GM23338 (cell line): ENCODE measurements at regions not wholly inside any gene's neighbourhood (a gene's known extent, or its start where the extent isn't known, plus 50 kb on each side); places are given as distances from the start of the nearest gene placed in this dataset.

Experiments used
- ATAC-seq: fragments of 200-7000 bp; cut with Tn5 transposase; 3 replicates; pipeline ENCODE4 v1.9.1; 2020
- DNase-seq: peaks from one replicate; pipeline ENCODE4 v3.0.0-alpha.2; 2015; ENCODE audit warnings: low spot score
- H2AFZ ChIP-seq: fragments of 200-600 bp; sonication (generic); 2 replicates; pipeline ENCODE4 v1.8.0; 2016; ENCODE audit warnings: antibody characterized with exemption, mild to moderate bottlenecking, moderate library complexity
- H3F3A ChIP-seq: fragments of 200-600 bp; sonication (generic); replicated peaks from 2 replicates; pipeline ENCODE4 v1.8.0; 2017; ENCODE audit warnings: antibody characterized with exemption, mixed run types, low read depth
- H3K27ac ChIP-seq: fragments of 200-600 bp; sonication (generic); 2 replicates; pipeline ENCODE4 v1.6.1; 2016; ENCODE audit warnings: low read depth
- H3K27me3 ChIP-seq: fragments of 200-600 bp; sonication (generic); 2 replicates; pipeline ENCODE4 v1.8.0; 2016; ENCODE audit warnings: mild to moderate bottlenecking, mixed run types, moderate library complexity; ENCODE audit not compliant: insufficient read depth
- H3K36me3 ChIP-seq: fragments of 200-600 bp; sonication (generic); 2 replicates; pipeline ENCODE4 v1.8.0; 2016; ENCODE audit warnings: mild to moderate bottlenecking; ENCODE audit not compliant: insufficient read depth
- H3K4me1 ChIP-seq: fragments of 200-600 bp; sonication (generic); 2 replicates; pipeline ENCODE4 v1.8.0; 2016; ENCODE audit warnings: mild to moderate bottlenecking, moderate library complexity; ENCODE audit not compliant: insufficient read depth
- H3K4me2 ChIP-seq: fragments of 200-600 bp; sonication (generic); 2 replicates; pipeline ENCODE4 v1.7.1; 2017; ENCODE audit warnings: mixed run types
- H3K4me3 ChIP-seq: fragments of 200-600 bp; sonication (generic); 2 replicates; pipeline ENCODE4 v1.6.1; 2016; ENCODE audit warnings: mixed run types
- H3K79me2 ChIP-seq: fragments of 200-600 bp; sonication (generic); replicated peaks from 2 replicates; pipeline ENCODE4 v1.8.0; 2017; ENCODE audit warnings: mild to moderate bottlenecking; ENCODE audit not compliant: insufficient read depth
- H3K9me2 ChIP-seq: fragments of 200-600 bp; sonication (generic); 2 replicates; pipeline ENCODE4 v1.8.0; 2017; ENCODE audit not compliant: insufficient read depth
- H4K20me1 ChIP-seq: fragments of 200-600 bp; sonication (generic); replicated peaks from 2 replicates; pipeline ENCODE4 v1.8.0; 2017; ENCODE audit warnings: mild to moderate bottlenecking; ENCODE audit not compliant: insufficient read depth
- H3K27ac Mint-ChIP-seq: 2 replicates; pipeline ENCODE4 v1.8.0; 2020; ENCODE audit warnings: inconsistent platforms, mild to moderate bottlenecking, moderate library complexity, mixed read lengths
- H3K27me3 Mint-ChIP-seq: 3 replicates; pipeline ENCODE4 v1.8.0; 2022; ENCODE audit warnings: low read depth, mild to moderate bottlenecking, moderate library complexity, mixed read lengths, inconsistent platforms; ENCODE audit not compliant: insufficient read depth, poor library complexity
- H3K36me3 Mint-ChIP-seq: 3 replicates; pipeline ENCODE4 v1.8.0; 2021; ENCODE audit warnings: low read depth, mild to moderate bottlenecking, inconsistent platforms, moderate library complexity, mixed read lengths
- H3K4me1 Mint-ChIP-seq: 3 replicates; pipeline ENCODE4 v1.8.0; 2020; ENCODE audit warnings: mild to moderate bottlenecking, inconsistent platforms, mixed read lengths
- H3K4me3 Mint-ChIP-seq: 3 replicates; pipeline ENCODE4 v1.8.0; 2021; ENCODE audit warnings: moderate library complexity, mild to moderate bottlenecking, inconsistent platforms, mixed read lengths
- H3K9me3 Mint-ChIP-seq: 3 replicates; pipeline ENCODE4 v1.8.0; 2020; ENCODE audit warnings: moderate library complexity, mild to moderate bottlenecking, inconsistent platforms, mixed read lengths
- CTCF ChIP-seq, 2 experiments: fragments of 200-600 bp in 1 of 2; sonication (generic) in 1 of 2; conservative IDR thresholded peaks; 2 replicates each; pipeline versions ENCODE4 v1.5.1 to v1.6.1; 2016 to 2017; ENCODE audit warnings: antibody characterized with exemption in 2 of 2, low read depth in 2 of 2, mild to moderate bottlenecking in 2 of 2, moderate library complexity in 1 of 2
- ETS1 ChIP-seq: IDR thresholded peaks from 2 replicates; pipeline ENCODE4 v1.6.1; 2016; ENCODE audit warnings: antibody characterized with exemption
- EZH2 ChIP-seq: fragments of 200-600 bp; sonication (generic); IDR thresholded peaks from one replicate; pipeline ENCODE4 v1.8.0; 2017; ENCODE audit warnings: antibody characterized with exemption, mild to moderate bottlenecking, low read depth; ENCODE audit not compliant: unreplicated experiment
- EZH2phosphoT487 ChIP-seq: fragments of 200-600 bp; sonication (generic); IDR thresholded peaks from one replicate; pipeline ENCODE4 v1.8.1; 2018; ENCODE audit warnings: antibody characterized with exemption; ENCODE audit not compliant: unreplicated experiment
- JUNB ChIP-seq: IDR thresholded peaks from one replicate; pipeline ENCODE4 v1.6.1; 2016; ENCODE audit warnings: antibody characterized with exemption; ENCODE audit not compliant: unreplicated experiment
- NANOG ChIP-seq: IDR thresholded peaks from 2 replicates; pipeline ENCODE4 v1.6.1; 2016; ENCODE audit warnings: antibody characterized with exemption, borderline replicate concordance
- POLR2AphosphoS5 ChIP-seq: IDR thresholded peaks from 2 replicates; pipeline ENCODE4 v1.6.1; 2016; ENCODE audit warnings: antibody characterized with exemption, low read depth
- REST ChIP-seq: IDR thresholded peaks from one replicate; pipeline ENCODE4 v1.6.1; 2018; ENCODE audit warnings: antibody characterized with exemption; ENCODE audit not compliant: unreplicated experiment
- STAT1 ChIP-seq: IDR thresholded peaks from one replicate; pipeline ENCODE4 v1.6.1; 2016; ENCODE audit warnings: antibody characterized with exemption; ENCODE audit not compliant: unreplicated experiment
- ZNF114 ChIP-seq: fragments of 250-450 bp; sonication (Bioruptor Pico); IDR thresholded peaks from 2 replicates; pipeline ENCODE4 v1.5.0; 2020; ENCODE audit warnings: mild to moderate bottlenecking, moderate library complexity
- ZNF462 ChIP-seq: fragments of 250-450 bp; sonication (Bioruptor Pico); IDR thresholded peaks from 2 replicates; pipeline ENCODE4 v1.5.0; 2020; ENCODE audit warnings: mild to moderate bottlenecking, moderate library complexity

GRCh38 chr1:234719454-234720251 lies 109.7 kb upstream of the IRF2BP2 start:
- Histone ChIP-seq H4K20me1 (no peaks in the 10 kb centered on the region), H3K27me3 (no peaks in the 10 kb centered on the region), H3K4me3 (no peak overlapping the region), H3K27ac (no peak overlapping the region), H2AFZ (no peak overlapping the region), H3F3A (0 out of 2 replicates have a peak, but pooled peaks cover 1% of the 10 kb centered on the region), H3K36me3 (no peaks in the 10 kb centered on the region), H3K4me1 (peaks cover 21% of the 10 kb centered on the region), H3K79me2 (no peaks in the 10 kb centered on the region), H3K9me2 (no peaks in the 10 kb centered on the region), H3K4me2 (no peak overlapping the region)
- Mint-ChIP-seq H3K4me3 (no peak overlapping the region), H3K27ac (no peak overlapping the region), H3K36me3 (no peaks in the 10 kb centered on the region), H3K27me3 (peaks cover 12% of the 10 kb centered on the region), H3K4me1 (peaks cover 34% of the 10 kb centered on the region), H3K9me3 (no peaks in the 10 kb centered on the region; the same call in 2 of the 3 replicates)
- ATAC-seq (no peak), DNase-seq (no peak)
- TF ChIP-seq STAT1 (no peak), EZH2 (no peak), NANOG (no peak), JUNB (no peak), ZNF114 (no peak), ETS1 (no peak), EZH2phosphoT487 (no peak), REST (no peak), POLR2AphosphoS5 (no peak), ZNF462 (CRISPR knock-in tag) (no peak), CTCF (conservative IDR thresholded peaks at IDR 0.05; ENCODE audit: low read depth in 2 of 2) (no peak)
